ENCODE measurements at regions not wholly inside any gene's neighbourhood (a gene's known extent, or its start where the extent isn't known, plus 50 kb on each side); places are given as distances from the start of the nearest gene placed in this dataset.

DNA sequence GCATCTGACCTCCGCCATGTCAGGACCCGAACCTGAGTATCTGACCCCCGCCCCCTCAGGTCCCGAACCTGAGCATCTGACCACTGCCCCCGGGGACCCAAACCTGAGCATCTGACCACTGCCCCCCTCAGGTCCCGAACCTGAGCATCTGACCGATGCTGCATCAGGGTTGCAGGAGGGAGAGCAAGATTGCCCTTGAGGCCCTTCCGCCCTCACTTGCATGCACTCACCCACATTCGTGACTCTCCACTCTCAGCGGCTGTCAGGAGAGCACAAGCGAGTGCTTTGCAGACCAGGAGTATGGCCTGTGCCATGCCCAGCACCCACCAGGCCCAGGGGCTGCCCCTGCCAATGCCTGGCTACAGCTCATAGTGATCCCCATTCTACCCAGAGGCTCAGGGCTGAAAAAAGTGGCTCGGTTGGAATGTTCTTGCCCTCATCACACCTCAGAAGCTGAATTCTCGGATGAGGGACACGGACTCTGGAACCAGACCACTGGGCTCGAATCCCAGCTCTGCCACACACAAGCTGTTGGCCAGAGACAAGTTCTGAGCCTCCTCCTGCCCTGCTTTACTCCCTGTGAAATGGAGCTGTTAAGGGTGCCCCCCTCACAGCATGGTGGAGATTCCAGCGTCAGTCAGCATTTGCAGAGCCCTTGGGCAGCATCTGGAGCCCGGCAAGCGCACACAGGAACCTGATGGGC lies 82.1 kb downstream of the DLL1 start:
- TF ChIP-seq POLR2A (IDR thresholded peaks at IDR 0.05): no peak
- TF ChIP-seq, protein P1, sequence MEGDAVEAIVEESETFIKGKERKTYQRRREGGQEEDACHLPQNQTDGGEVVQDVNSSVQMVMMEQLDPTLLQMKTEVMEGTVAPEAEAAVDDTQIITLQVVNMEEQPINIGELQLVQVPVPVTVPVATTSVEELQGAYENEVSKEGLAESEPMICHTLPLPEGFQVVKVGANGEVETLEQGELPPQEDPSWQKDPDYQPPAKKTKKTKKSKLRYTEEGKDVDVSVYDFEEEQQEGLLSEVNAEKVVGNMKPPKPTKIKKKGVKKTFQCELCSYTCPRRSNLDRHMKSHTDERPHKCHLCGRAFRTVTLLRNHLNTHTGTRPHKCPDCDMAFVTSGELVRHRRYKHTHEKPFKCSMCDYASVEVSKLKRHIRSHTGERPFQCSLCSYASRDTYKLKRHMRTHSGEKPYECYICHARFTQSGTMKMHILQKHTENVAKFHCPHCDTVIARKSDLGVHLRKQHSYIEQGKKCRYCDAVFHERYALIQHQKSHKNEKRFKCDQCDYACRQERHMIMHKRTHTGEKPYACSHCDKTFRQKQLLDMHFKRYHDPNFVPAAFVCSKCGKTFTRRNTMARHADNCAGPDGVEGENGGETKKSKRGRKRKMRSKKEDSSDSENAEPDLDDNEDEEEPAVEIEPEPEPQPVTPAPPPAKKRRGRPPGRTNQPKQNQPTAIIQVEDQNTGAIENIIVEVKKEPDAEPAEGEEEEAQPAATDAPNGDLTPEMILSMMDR (IDR thresholded peaks at IDR 0.05): no peak
- no peak overlapping the region for H3K27ac ChIP-seq
- peaks cover 0 to 58% (median 0%) of the 10 kb centered on the region in 4 donors for H3K27me3 ChIP-seq
- 83 to 94% methylated on average over 4 to 7 of the region's 18 CpGs for WGBS, 2 donors
- H3K4me3 ChIP-seq: no peak overlapping the region
- H3K4me1 ChIP-seq: peaks cover 0 to 10% (median 0%) of the 10 kb centered on the region in 3 donors
- no peak for DNase-seq
- intact Hi-C loops (cut with DNase I): no loop called here
- H3K9me3 ChIP-seq: no peaks in the 10 kb centered on the region
- no peaks in the 10 kb centered on the region for H3K36me3 ChIP-seq

DNA sequence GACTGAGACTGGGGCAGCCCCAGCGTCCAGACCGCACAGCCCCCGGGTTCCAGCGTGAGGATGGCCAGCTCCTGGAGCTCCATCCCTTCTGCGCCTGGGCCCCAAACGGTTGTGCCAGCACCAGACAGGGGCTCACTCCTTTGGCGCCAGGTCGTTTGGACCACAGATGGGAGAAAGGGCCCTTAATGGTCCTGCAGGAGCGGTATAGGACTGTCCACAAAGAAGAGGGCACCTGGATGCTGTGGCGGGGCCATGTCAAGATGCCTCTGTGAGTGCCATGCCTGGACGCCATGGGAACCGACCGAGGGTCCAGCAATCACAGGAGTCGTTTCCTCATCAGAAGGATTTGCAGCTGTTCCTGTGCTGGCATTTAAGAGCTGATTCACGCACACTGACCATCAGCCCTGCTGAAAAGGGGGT lies 82.7 kb downstream of the DLL1 start:
- Histone ChIP-seq H3K4me3 (no peak overlapping the region), H3K36me3 (no peaks in the 10 kb centered on the region), H3K27ac (no peak overlapping the region), H3K27me3 (peaks cover 0 to 57% (median 0%) of the 10 kb centered on the region in 4 donors), H3K4me1 (peaks cover 0 to 10% (median 0%) of the 10 kb centered on the region in 3 donors), H3K9me3 (no peaks in the 10 kb centered on the region)
- no peak for DNase-seq
- WGBS, 2 donors: 91 to 92% methylated on average over 4 of the region's 15 CpGs
- intact Hi-C loops (cut with DNase I): no loop called here
- TF ChIP-seq, protein P1 (IDR thresholded peaks at IDR 0.05): no peak
- TF ChIP-seq POLR2A (IDR thresholded peaks at IDR 0.05): no peak

DNA sequence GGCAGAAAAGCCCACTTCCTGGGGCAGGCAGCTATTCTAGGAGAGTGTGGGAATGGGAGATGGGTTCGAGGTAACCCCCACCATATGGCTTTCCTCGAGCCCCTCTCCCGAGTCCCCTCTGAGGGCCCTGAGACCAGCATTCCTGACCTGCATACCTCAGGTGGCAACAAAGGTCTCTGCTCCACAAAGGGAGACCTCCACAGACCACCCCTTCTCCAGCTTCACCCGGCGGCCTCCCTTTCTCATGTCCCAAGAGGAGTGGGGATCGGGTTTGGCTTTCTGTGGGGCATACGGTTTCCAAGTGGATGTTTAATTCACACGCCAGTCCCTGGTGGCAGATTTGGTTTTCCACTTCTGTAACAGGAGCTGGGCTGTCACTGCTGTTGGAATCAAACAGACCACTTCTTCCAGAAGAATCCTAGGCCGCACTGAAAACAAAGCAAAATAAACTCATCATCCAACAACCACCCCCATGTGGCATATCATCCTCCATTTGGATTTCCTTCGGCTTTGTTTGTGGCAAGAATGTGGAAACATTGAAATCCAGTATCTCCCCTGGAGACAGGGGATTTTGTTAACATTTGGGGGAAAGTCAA lies 83.2 kb downstream of the DLL1 start:
- Histone ChIP-seq H3K27me3 (peaks cover 0 to 52% (median 0%) of the 10 kb centered on the region in 4 donors), H3K4me1 (peaks cover 0 to 10% (median 0%) of the 10 kb centered on the region in 3 donors), H3K9me3 (no peaks in the 10 kb centered on the region), H3K4me3 (no peak overlapping the region), H3K27ac (no peak overlapping the region), H3K36me3 (no peaks in the 10 kb centered on the region)
- TF ChIP-seq, protein P1 (IDR thresholded peaks at IDR 0.05): no peak
- TF ChIP-seq POLR2A (IDR thresholded peaks at IDR 0.05): no peak
- DNase-seq: no peak
- intact Hi-C loops (cut with DNase I): no loop called here
- 77 to 81% methylated on average over 6 of the region's 10 CpGs for WGBS, 2 donors

DNA sequence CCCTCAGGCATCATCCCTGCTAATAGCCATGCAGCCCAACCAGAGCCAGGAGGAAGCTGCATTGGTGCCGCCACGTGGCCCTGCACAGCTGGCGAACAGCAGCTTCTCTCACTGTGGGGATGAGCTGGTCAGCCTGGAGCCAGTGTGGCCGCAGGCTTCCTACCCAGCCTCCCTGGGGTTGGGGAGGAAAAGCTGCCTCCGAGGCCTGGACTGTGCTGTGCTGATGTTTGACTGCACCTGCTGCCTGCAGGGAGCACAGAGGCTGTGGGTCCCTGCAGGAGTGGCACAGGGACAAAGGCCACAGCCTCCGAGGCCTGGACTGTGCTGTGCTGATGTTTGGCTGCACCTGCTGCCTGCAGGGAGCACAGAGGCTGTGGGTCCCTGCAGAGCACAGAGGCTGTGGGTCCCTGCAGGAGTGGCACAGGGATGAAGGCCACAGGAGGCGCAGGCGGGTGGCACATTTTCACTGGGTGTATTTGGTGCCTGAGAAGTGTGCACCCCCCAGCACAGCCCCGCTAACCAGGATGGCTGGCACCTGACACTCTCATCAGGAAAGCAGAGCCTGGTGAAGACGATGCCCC lies 83.9 kb downstream of the DLL1 start:
- no peak overlapping the region for H3K4me3 ChIP-seq
- peaks cover 0 to 44% (median 0%) of the 10 kb centered on the region in 4 donors for H3K27me3 ChIP-seq
- H3K36me3 ChIP-seq: no peaks in the 10 kb centered on the region
- H3K4me1 ChIP-seq: peaks cover 0 to 10% (median 0%) of the 10 kb centered on the region in 3 donors
- intact Hi-C loops (cut with DNase I): no loop called here
- 91 to 93% methylated on average over 3 to 5 of the region's 10 CpGs for WGBS, 2 donors
- no peak for TF ChIP-seq POLR2A (IDR thresholded peaks at IDR 0.05)
- TF ChIP-seq, protein P1 (IDR thresholded peaks at IDR 0.05): no peak
- H3K27ac ChIP-seq: no peak overlapping the region
- H3K9me3 ChIP-seq: no peaks in the 10 kb centered on the region
- DNase-seq: no peak

DNA sequence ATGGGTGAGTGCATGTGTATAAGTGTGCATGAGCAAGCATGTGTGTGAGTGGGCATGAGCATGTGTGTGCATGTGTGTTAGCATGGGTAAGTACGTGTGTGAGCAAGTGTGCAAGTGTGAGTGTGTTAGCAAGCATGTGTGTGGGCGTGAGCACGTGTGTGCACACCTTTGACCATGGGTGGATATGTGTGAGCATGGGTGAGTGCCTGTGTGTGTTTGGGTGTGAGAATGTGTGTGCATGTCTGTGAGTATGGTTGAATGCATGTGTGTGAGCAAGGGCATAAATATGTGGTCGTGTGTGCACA lies 84.6 kb downstream of the DLL1 start:
- TF ChIP-seq, protein P1 (IDR thresholded peaks at IDR 0.05): no peak
- no peak for TF ChIP-seq POLR2A (IDR thresholded peaks at IDR 0.05)
- H3K27me3 ChIP-seq: peaks cover 0 to 38% (median 0%) of the 10 kb centered on the region in 4 donors
- H3K36me3 ChIP-seq: no peaks in the 10 kb centered on the region
- no peak for DNase-seq
- H3K4me1 ChIP-seq: peaks cover 0 to 6% (median 0%) of the 10 kb centered on the region in 3 donors
- no peak overlapping the region for H3K4me3 ChIP-seq
- no peak overlapping the region for H3K27ac ChIP-seq
- intact Hi-C loops (cut with DNase I): no loop called here
- WGBS, 2 donors: 76 to 91% methylated on average over 4 of the region's 4 CpGs
- H3K9me3 ChIP-seq: no peaks in the 10 kb centered on the region
